Sigmoid colon (tissue), 6 donors: ENCODE measurements at regions not wholly inside any gene's neighbourhood (a gene's known extent, or its start where the extent isn't known, plus 50 kb on each side); places are given as distances from the start of the nearest gene placed in this dataset.

Source experiments
- DNase-seq: peaks from one replicate; pipeline ENCODE4 v3.0.0-alpha.2; 2019
- H3K27ac ChIP-seq, 4 donors: fragments of 200-600 bp; sonication (generic); one replicate each; pipeline ENCODE4 v1.5.1; 2016 to 2019; ENCODE audit warnings: mild to moderate bottlenecking in 1 of 4
- H3K27me3 ChIP-seq, 3 donors: fragments of 200-600 bp; sonication (generic); one replicate each; pipeline ENCODE4 v1.5.1; 2019; ENCODE audit warnings: mild to moderate bottlenecking in 1 of 3
- H3K36me3 ChIP-seq, 4 donors: fragments of 200-600 bp; sonication (generic); one replicate each; pipeline ENCODE4 v1.5.1; 2016 to 2019
- H3K4me1 ChIP-seq, 4 donors: fragments of 200-600 bp; sonication (generic); one replicate each; pipeline ENCODE4 v1.5.1; 2017 to 2019
- H3K4me3 ChIP-seq, 4 donors: fragments of 200-600 bp; sonication (generic); one replicate each; pipeline ENCODE4 v1.5.1; 2017 to 2019; ENCODE audit warnings: mild to moderate bottlenecking in 2 of 4, moderate library complexity in 1 of 4
- H3K9me3 ChIP-seq, 4 donors: fragments of 200-600 bp in 3 of 4; sonication (generic) in 3 of 4; one replicate each; pipeline versions ENCODE4 v1.5.1 to v1.6.1; 2013 to 2019
- CTCF ChIP-seq, 4 experiments: fragments of 450-650 bp in 3 of 4; fragments of 200-600 bp in 1 of 4; IDR thresholded peaks; one replicate each; pipeline ENCODE4 v1.5.1; 2016 to 2019; ENCODE audit warnings: antibody characterized with exemption in 4 of 4, mild to moderate bottlenecking in 3 of 4, moderate library complexity in 2 of 4
- EP300 ChIP-seq, 4 donors: sonication (generic); formaldehyde crosslinking; IDR thresholded peaks; one replicate each; pipeline ENCODE4 v1.6.1; 2017; ENCODE audit warnings: antibody characterized with exemption in 4 of 4
- POLR2A ChIP-seq, 2 donors: fragments of 450-650 bp; IDR thresholded peaks; one replicate each; pipeline ENCODE4 v1.6.1; 2016; ENCODE audit warnings: antibody characterized with exemption in 2 of 2, mild to moderate bottlenecking in 2 of 2, moderate library complexity in 2 of 2
- POLR2AphosphoS5 ChIP-seq, 4 donors: sonication (generic); formaldehyde crosslinking; IDR thresholded peaks; one replicate each; pipeline ENCODE4 v1.6.1; 2017; ENCODE audit warnings: antibody characterized with exemption in 4 of 4
- WGBS, 2 donors: extraction: QIAGEN DNeasy Blood & Tissue Kit; methylation state at CpG; one replicate each; pipeline ENCODE4 v1.1.7; 2013; 5-methylcytosine and 5-hydroxymethylcytosine counted together
- intact Hi-C: fragments of 100-400 bp; cut with DNase I; formaldehyde crosslinking; loops from one replicate; pipeline ENCODE4 v1.15.1; 2023
- donor health status: healthy with polysubstance abuse.
- donor health status: healthy.

GRCh38 chr2:165016772-165017411, 61.6 kb upstream of the SLC38A11 start:
- Histone ChIP-seq H3K27ac (no peak overlapping the region), H3K36me3 (no peaks in the 10 kb centered on the region), H3K4me1 (no peaks in the 10 kb centered on the region), H3K9me3 (no peaks in the 10 kb centered on the region), H3K27me3 (no peaks in the 10 kb centered on the region), H3K4me3 (no peak overlapping the region)
- DNase-seq = no peak
- intact Hi-C loops = no loop called here
- WGBS, 2 donors = 28 to 31% methylated on average over 15 of the region's 15 CpGs
- TF ChIP-seq POLR2A (IDR thresholded peaks at IDR 0.05) = no peak
- TF ChIP-seq CTCF (IDR thresholded peaks at IDR 0.05) = peak in 2 of 4 experiments; percentile 19 to 30

- intact Hi-C loops = no loop called here
- no peaks in the 10 kb centered on the region for H3K9me3 ChIP-seq
- no peaks in the 10 kb centered on the region for H3K36me3 ChIP-seq
- TF ChIP-seq POLR2AphosphoS5 (IDR thresholded peaks at IDR 0.05) (no peak), EP300 (IDR thresholded peaks at IDR 0.05) (no peak), POLR2A (IDR thresholded peaks at IDR 0.05) (no peak), CTCF (IDR thresholded peaks at IDR 0.05) (peak in 2 of 4 experiments; percentile 53 to 71)
- no peaks in the 10 kb centered on the region for H3K27me3 ChIP-seq
- no peak overlapping the region for H3K4me3 ChIP-seq
- no peak for DNase-seq
- no peaks in the 10 kb centered on the region for H3K4me1 ChIP-seq
- WGBS, 2 donors = 25 to 30% methylated on average over 4 of the region's 4 CpGs
- H3K27ac ChIP-seq = no peak overlapping the region
Observed at GRCh38 chr2:165015052-165015642, 59.8 kb upstream of the SLC38A11 start.

GRCh38 chr2:165013944-165014619, 58.8 kb upstream of the SLC38A11 start:
- H3K9me3 ChIP-seq = no peaks in the 10 kb centered on the region
- 68 to 80% methylated on average over 1 of the region's 1 CpG for WGBS, 2 donors
- no peak overlapping the region for H3K27ac ChIP-seq
- H3K27me3 ChIP-seq = no peaks in the 10 kb centered on the region
- intact Hi-C loops = no loop called here
- no peak for TF ChIP-seq POLR2A (IDR thresholded peaks at IDR 0.05)
- no peak for TF ChIP-seq POLR2AphosphoS5 (IDR thresholded peaks at IDR 0.05)
- no peak for TF ChIP-seq CTCF (IDR thresholded peaks at IDR 0.05)
- no peak for TF ChIP-seq EP300 (IDR thresholded peaks at IDR 0.05)
- H3K36me3 ChIP-seq = no peaks in the 10 kb centered on the region
- H3K4me1 ChIP-seq = no peaks in the 10 kb centered on the region
- no peak overlapping the region for H3K4me3 ChIP-seq
- no peak for DNase-seq

GRCh38 chr2:165011199-165011598, 55.9 kb upstream of the SLC38A11 start:
- no peaks in the 10 kb centered on the region for H3K36me3 ChIP-seq
- no peak overlapping the region for H3K27ac ChIP-seq
- H3K27me3 ChIP-seq = no peaks in the 10 kb centered on the region
- TF ChIP-seq POLR2AphosphoS5 (IDR thresholded peaks at IDR 0.05) (no peak), POLR2A (IDR thresholded peaks at IDR 0.05) (no peak), CTCF (IDR thresholded peaks at IDR 0.05) (no peak)
- DNase-seq = no peak
- H3K9me3 ChIP-seq = no peaks in the 10 kb centered on the region
- no peaks in the 10 kb centered on the region for H3K4me1 ChIP-seq
- WGBS, 2 donors = 58 to 73% methylated on average over 2 of the region's 2 CpGs
- intact Hi-C loops = no loop called here
- H3K4me3 ChIP-seq = no peak overlapping the region
